OCI-LY1 (cell line): ENCODE measurements at regions not wholly inside any gene's neighbourhood (a gene's known extent, or its start where the extent isn't known, plus 50 kb on each side); places are given as distances from the start of the nearest gene placed in this dataset.

ENCODE experiments used
- EZH2 ChIP-seq: fragments of 200-600 bp; sonication (generic), shearing (Covaris generic); IDR thresholded peaks from 2 replicates; pipeline ENCODE4 v1.8.0; 2017; ENCODE audit warnings: borderline replicate concordance, mixed run types, mild to moderate bottlenecking, antibody characterized with exemption, low read length, moderate library complexity, mixed read lengths
- TF ChIP-seq, protein P1 (sequence below): fragments of 200-600 bp; sonication (generic), shearing (Covaris generic); IDR thresholded peaks from 2 replicates; pipeline ENCODE4 v1.5.1; 2017; ENCODE audit warnings: mild to moderate bottlenecking, antibody characterized with exemption, low read length, moderate library complexity, mixed read lengths

- TF ChIP-seq, protein P1, sequence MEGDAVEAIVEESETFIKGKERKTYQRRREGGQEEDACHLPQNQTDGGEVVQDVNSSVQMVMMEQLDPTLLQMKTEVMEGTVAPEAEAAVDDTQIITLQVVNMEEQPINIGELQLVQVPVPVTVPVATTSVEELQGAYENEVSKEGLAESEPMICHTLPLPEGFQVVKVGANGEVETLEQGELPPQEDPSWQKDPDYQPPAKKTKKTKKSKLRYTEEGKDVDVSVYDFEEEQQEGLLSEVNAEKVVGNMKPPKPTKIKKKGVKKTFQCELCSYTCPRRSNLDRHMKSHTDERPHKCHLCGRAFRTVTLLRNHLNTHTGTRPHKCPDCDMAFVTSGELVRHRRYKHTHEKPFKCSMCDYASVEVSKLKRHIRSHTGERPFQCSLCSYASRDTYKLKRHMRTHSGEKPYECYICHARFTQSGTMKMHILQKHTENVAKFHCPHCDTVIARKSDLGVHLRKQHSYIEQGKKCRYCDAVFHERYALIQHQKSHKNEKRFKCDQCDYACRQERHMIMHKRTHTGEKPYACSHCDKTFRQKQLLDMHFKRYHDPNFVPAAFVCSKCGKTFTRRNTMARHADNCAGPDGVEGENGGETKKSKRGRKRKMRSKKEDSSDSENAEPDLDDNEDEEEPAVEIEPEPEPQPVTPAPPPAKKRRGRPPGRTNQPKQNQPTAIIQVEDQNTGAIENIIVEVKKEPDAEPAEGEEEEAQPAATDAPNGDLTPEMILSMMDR = no peak
- no peak for TF ChIP-seq EZH2
Measured at GRCh38 chr5:153237671-153238332, 252.7 kb upstream of the GRIA1 start.
